Neural crest cell (in vitro differentiated cells): ENCODE measurements at regions not wholly inside any gene's neighbourhood (a gene's known extent, or its start where the extent isn't known, plus 50 kb on each side); places are given as distances from the start of the nearest gene placed in this dataset.

Experiments used
- DNase-seq: peaks from one replicate; pipeline ENCODE4 v3.0.0; 2021; ENCODE audit warnings: low read depth, mixed read lengths, low spot score
- H3K27ac Mint-ChIP-seq: one replicate; pipeline ENCODE4 v1.8.0; 2021; ENCODE audit warnings: mild to moderate bottlenecking, mixed read lengths; ENCODE audit not compliant: unreplicated experiment
- H3K27me3 Mint-ChIP-seq: 2 replicates; pipeline ENCODE4 v1.8.0; 2021; ENCODE audit warnings: low read depth, mild to moderate bottlenecking, mixed read lengths
- H3K36me3 Mint-ChIP-seq: 2 replicates; pipeline ENCODE4 v1.8.0; 2021; ENCODE audit warnings: low read depth, mild to moderate bottlenecking, mixed read lengths
- H3K4me1 Mint-ChIP-seq: 2 replicates; pipeline ENCODE4 v1.8.0; 2021; ENCODE audit warnings: mixed read lengths
- H3K4me3 Mint-ChIP-seq: one replicate; pipeline ENCODE4 v1.8.0; 2021; ENCODE audit warnings: mild to moderate bottlenecking, mixed read lengths
- H3K9me3 Mint-ChIP-seq: 2 replicates; pipeline ENCODE4 v1.8.0; 2021; ENCODE audit warnings: mixed read lengths
- TF ChIP-seq, protein P1 (sequence below): fragments of 200-600 bp; sonication (generic); conservative IDR thresholded peaks from 2 replicates; pipeline ENCODE4 v1.5.0; 2021; ENCODE audit warnings: antibody characterized with exemption, mild to moderate bottlenecking

DNA sequence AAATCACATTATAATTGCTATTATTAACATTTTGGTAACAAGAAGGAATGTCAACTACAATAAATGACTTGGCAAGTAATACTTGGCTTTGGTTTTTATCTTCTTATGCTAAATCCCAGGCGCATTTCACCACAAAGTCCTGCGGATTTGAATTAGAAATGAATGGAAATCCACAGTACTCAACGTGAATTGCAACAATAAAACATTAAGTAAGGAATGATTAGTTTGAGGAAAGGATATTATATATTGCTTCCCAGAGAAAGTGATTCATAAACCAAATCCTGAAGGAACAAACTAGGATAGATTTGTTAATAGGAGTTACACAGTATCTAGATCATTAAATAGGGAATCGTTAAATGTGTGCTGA, 1089.7 kb downstream of the TRHDE start:
- H3K27ac Mint-ChIP-seq: peak overlapping the region; percentile 79
- H3K27me3 Mint-ChIP-seq: no peaks in the 10 kb centered on the region
- no peaks in the 10 kb centered on the region for H3K36me3 Mint-ChIP-seq
- no peaks in the 10 kb centered on the region for H3K9me3 Mint-ChIP-seq
- TF ChIP-seq, protein P1, sequence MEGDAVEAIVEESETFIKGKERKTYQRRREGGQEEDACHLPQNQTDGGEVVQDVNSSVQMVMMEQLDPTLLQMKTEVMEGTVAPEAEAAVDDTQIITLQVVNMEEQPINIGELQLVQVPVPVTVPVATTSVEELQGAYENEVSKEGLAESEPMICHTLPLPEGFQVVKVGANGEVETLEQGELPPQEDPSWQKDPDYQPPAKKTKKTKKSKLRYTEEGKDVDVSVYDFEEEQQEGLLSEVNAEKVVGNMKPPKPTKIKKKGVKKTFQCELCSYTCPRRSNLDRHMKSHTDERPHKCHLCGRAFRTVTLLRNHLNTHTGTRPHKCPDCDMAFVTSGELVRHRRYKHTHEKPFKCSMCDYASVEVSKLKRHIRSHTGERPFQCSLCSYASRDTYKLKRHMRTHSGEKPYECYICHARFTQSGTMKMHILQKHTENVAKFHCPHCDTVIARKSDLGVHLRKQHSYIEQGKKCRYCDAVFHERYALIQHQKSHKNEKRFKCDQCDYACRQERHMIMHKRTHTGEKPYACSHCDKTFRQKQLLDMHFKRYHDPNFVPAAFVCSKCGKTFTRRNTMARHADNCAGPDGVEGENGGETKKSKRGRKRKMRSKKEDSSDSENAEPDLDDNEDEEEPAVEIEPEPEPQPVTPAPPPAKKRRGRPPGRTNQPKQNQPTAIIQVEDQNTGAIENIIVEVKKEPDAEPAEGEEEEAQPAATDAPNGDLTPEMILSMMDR: no peak
- no peak for DNase-seq
- H3K4me1 Mint-ChIP-seq: peaks cover 5% of the 10 kb centered on the region
- no peak overlapping the region for H3K4me3 Mint-ChIP-seq

DNA sequence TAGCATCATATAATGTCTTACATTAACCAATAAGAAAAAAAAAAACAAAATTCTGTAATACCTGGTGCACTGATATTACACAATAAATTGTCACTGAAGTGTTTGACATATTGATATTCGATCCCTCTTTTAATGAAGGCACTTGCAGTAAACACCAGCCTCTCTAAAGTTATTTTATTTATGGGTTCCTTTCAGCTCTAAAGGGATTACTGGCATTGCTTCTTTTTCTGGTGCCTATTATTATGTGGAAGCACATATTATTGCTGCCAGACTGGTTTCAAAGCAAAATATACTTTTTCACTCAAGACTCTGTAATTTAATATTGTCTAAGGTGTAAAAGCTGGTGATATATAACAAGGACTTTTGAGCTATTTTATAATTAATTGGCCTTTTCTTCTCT, 1090.5 kb downstream of the TRHDE start:
- DNase-seq: no peak
- Mint-ChIP-seq H3K4me1 (peaks cover 5% of the 10 kb centered on the region), H3K9me3 (no peaks in the 10 kb centered on the region), H3K4me3 (no peak overlapping the region), H3K36me3 (no peaks in the 10 kb centered on the region), H3K27me3 (no peaks in the 10 kb centered on the region), H3K27ac (no peak overlapping the region)
- TF ChIP-seq, protein P1: no peak

DNA sequence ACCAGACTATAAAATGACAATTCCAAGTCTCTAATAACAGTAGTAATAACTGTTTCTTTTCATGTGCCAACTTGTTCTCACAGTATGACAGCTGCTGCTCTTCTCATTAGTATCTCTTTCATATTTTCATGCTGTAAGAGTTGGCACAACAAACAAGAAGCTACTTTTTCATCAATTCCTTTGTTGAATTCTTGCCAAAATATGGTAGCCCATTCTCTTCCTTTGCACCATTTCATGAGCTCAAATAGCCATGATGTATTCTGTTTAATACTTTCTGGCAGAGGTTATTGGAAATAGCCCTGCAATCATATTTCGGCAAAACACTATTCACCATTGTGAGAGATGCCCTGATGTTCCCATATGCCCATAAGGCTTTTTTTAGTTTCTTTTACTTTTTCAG, 1100.7 kb downstream of the TRHDE start:
- H3K27me3 Mint-ChIP-seq: no peaks in the 10 kb centered on the region
- DNase-seq: no peak
- no peaks in the 10 kb centered on the region for H3K4me1 Mint-ChIP-seq
- H3K36me3 Mint-ChIP-seq: no peaks in the 10 kb centered on the region
- H3K27ac Mint-ChIP-seq: no peak overlapping the region
- no peak overlapping the region for H3K4me3 Mint-ChIP-seq
- peaks cover 4% of the 10 kb centered on the region for H3K9me3 Mint-ChIP-seq
- TF ChIP-seq, protein P1: no peak

GRCh38 chr12:73374360-73374759, 1102.2 kb downstream of the TRHDE start:
- TF ChIP-seq, protein P1: no peak
- no peaks in the 10 kb centered on the region for H3K4me1 Mint-ChIP-seq
- no peak overlapping the region for H3K4me3 Mint-ChIP-seq
- H3K27me3 Mint-ChIP-seq: no peaks in the 10 kb centered on the region
- no peak overlapping the region for H3K27ac Mint-ChIP-seq
- no peaks in the 10 kb centered on the region for H3K36me3 Mint-ChIP-seq
- no peak for DNase-seq
- peaks cover 2% of the 10 kb centered on the region for H3K9me3 Mint-ChIP-seq

DNA sequence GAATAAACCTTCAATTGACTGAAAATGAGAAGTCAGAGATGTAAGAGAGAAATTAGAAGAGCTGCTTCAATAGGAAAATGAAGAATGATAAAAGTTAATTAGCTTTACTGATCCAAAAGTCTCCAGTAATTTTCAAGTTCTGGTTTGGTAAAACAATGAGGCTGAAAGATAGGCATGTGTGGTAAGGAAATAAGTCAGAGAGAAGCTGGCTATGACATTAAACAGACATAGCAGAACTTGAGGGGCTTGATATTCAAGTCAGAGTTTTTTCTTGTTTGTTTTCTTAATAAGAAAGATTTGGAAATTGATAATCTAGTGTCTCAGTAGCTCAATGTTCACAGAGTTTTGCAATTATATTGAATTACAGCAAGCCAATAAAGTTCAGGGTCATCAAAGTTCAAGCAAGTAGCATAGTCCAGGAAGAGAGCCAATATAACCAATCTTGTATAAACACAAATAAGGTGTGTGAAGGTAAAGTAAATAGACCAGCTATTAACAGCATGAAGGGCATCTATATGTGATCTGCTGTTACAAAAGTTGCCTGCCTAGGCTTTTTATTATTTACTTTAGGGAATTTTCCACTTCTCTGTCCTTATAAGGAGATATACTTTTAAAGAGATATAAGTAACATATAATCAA, 1111.5 kb downstream of the TRHDE start:
- no peaks in the 10 kb centered on the region for H3K4me1 Mint-ChIP-seq
- no peak overlapping the region for H3K4me3 Mint-ChIP-seq
- H3K27ac Mint-ChIP-seq: no peak overlapping the region
- H3K9me3 Mint-ChIP-seq: no peaks in the 10 kb centered on the region
- TF ChIP-seq, protein P1: no peak
- no peaks in the 10 kb centered on the region for H3K27me3 Mint-ChIP-seq
- DNase-seq: no peak
- H3K36me3 Mint-ChIP-seq: no peaks in the 10 kb centered on the region
